ENCODE measurements at regions not wholly inside any gene's neighbourhood (a gene's known extent, or its start where the extent isn't known, plus 50 kb on each side); places are given as distances from the start of the nearest gene placed in this dataset.

GRCh38 chr4:84286048-84286447, 213.0 kb downstream of the NKX6-1 start:
- no peak for TF ChIP-seq CTCF (IDR thresholded peaks at IDR 0.05)
- TF ChIP-seq POLR2AphosphoS5 (IDR thresholded peaks at IDR 0.05; ENCODE audit: low read depth, low read length), result no peak
